Activated CD4-positive, alpha-beta T cell treated with anti-CD3 and anti-CD28 coated beads, Interleukin-2, amount 50 U/mL, for 24 hours (primary cell): ENCODE measurements at regions not wholly inside any gene's neighbourhood (a gene's known extent, or its start where the extent isn't known, plus 50 kb on each side); places are given as distances from the start of the nearest gene placed in this dataset.

Experiments
- DNase-seq, 2 donors: peaks; one replicate each; pipeline ENCODE4 v3.0.0-alpha.2; 2020; ENCODE audit warnings: low read depth in 1 of 2, low spot score in 1 of 2

DNA sequence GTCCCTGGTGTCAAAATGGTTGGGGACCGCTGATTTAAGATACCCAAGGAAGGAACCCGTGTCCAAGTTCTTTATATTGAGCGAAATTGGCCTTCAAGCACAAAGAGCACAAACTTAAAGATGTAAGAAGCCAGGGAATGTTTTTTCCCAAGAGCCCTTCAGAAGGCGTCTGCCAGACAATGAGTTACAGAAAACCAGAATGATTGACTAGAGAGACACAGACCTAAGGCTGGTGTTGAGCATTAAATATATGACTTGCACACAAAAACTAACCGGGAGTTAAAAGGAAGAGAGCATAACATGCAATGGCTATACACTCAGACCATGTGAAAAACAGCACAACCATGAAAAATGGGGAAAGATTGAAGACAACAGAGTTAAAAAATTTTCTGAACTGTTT, 157.5 kb upstream of the FAM9B start:
- no peak for DNase-seq

DNA sequence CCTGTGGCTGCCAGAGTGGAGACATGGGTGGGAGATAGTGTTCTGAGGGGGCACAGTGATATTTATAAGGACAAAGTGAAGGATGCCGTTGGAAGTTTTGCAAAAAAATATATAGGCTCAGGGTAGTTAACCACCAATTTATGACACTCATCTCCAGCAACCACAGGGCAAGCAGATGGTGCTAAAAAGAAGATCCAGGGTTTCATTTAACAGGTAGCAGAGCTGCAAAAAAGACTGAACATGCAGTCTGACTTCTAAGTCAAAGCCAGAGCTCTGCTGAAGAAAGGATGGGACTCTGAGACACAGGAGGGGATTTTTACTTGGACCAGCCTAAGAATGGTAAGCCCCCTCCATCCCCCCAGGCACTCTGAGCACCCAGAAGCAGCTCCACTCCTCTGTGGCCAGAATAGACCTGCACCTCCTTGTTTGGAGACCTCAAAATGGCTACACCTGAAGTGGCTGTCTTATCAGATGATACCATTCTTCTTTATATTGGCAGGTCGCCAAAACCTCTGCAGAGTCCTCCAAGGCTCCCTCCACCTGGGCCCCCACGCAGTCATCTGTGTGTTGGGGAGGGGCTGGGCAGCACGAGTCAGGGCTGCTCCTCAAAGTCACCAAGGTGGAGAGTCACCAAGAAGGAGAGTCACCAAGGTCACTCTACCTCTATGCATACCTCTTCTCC, 161.4 kb upstream of the FAM9B start:
- DNase-seq, result no peak

DNA sequence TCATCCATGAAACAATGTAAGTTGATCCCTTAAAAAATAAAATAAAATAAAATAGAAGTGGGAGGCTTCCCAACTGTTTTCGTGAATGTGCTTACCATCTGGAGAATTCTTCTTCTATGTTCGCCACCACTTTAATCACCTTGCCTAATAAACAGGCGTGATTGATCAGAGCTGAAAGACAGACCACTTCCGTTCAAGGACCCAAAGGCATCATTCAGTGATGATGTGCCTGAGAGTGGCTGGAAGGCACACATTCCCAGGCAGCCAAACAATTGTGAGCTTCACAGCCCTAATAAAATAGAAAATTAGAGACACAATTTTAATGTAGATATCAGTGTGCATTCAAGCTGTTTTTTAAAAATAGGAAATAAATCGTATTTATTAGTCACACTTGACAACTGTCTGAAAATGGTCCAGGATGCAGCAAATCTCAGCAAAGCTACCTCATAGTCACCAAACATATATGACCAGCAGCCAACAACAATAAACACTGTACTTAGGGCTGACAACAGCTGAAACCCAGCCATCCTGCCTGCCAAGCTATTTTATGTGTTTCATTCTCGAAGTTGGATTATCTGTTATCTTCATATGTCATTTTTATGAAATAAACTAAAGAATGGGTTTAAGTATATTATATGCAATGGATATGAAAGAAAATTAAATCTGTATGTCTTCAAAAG, 163.2 kb upstream of the FAM9B start:
- no peak for DNase-seq

DNA sequence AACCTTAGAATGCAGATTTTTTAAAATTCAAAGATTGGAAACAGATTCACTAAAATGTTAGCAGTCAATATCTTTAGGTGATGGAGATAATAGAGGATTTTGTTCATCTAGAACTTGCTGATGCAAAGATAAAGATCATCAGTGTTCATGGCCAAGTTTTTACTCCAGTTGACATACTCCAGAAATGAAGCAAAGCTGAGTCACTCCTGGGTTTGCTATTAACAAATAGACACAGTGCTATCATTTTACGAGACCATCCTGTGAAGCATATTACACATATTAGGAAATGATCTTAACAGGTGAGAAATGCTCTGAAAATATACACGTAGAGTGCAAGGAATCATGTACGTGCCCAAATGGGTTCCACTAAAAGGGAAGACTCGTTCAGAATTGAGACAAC, 170.6 kb upstream of the FAM9B start:
- no peak for DNase-seq

DNA sequence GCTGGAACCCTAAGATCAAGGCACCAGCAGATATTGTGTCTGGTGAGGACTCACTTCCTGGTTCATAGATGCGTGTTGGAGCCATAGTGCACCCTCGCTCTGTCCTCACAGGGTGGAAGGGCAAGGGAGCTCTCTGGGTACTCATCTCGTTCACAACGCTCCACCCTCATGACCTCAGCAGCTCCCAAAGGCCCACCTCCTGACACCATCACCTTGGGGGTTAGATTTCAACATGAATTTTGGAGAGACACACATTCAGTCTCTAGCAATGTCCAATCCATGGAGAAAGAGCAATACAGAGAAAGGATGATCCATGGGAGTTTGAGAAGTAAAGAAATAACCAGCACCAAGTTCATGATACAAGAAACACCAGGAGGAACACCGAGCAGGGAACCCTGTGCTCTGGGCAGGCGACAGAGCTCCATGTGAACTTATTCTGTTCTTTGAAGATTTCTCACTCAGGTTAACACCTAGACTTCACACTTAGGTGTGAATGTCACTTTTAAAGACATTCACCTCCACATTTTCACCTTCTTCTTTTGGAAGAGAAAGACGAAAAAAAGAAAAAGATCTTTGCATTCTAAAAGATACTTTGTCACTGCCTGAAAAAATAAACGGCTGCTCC, 171.8 kb upstream of the FAM9B start:
- no peak for DNase-seq

DNA sequence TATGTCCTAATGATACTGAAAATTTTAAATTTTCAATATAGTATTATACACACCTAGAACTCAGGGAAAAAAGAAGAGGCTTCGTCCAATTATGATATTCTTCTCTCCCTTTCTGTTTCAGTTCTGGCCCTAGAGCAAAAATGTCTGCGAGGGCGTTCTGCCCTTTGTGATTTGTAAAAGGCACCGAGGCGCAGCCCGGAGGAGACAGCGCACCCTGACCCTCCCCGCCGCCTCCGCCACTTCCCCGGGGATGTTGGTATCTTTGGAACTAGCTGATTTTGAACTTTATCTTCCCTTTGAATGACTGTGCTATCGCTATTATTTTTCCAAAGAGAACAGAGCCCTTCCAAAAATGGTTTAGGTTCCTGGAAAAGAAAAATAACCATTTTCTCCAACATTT, 173.2 kb upstream of the FAM9B start:
- DNase-seq, result no peak

DNA sequence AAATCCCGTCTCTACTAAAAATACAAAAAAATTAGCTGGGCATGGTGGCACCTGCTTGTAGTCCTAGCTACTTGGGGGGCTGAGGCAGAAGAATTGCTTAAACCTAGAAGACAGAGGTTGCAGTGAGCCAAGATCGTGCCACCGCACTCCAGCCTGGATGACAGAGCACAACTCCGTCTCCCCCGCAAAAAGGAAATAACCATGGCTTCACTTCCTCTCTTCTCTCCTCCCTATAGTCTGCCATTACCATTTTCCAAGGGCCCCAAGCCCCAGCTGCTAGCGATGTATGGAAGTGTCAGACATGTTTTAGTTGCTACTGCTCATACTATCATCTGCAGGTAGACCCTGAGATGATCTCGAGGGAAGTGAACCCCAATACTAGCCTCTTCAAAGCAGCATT, 177.3 kb upstream of the FAM9B start:
- DNase-seq, result no peak

DNA sequence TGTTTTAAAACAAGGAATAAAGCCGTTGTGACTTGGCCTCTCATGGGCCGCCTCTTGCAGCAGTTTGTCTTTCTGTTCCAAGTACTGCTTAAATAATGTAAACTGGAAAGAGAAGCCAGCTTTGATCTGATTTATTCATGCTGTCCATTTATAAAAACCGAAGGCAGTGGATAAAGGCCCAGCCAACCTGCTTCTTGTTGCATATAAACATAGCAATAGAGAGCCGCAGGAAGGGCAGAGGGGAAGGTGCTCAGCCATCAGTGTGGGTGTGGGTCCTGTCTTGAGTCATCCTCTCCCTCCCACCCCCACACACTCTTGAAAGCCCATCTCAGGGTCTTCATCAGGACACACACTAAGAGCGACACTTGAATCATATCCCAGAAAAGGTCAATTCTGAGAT, 187.9 kb upstream of the FAM9B start:
- no peak for DNase-seq

DNA sequence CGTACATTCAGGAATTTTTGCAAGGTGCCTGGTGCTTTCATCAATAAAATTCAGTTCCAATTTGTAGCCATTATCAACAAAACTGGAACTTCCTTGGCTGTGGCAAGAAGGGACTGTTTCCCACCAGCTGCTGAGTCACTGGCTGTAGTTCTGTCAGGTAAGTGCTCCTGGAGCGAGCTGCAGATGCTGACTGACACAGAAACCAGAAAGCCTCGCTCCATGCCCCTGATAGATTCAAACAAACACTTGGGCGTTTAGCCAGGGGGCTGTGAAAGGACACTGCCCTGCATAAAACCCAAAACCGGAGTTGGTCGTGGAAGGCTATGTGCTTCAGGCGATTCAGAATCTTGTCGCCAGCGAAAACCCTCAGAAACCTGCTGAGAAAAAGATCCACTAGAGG, 188.4 kb upstream of the FAM9B start:
- DNase-seq, result no peak

DNA sequence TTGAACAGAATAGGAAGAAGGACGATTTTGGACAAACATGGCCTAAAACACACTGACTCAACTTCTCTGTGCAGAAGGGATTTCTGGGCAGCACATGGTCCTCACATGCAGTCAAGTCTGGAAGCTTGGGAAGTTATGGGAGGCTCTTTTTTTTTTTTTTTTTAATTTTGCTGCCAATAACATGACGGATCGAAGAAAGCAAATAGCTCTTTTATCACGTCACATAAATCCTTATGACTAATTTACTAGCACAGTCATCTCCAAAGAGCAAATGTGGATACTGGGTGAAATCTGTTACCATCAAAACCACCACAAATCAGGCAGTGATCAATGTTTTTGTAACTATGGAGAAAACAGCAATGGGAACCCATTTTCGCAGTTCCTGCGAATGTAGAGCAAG, 193.3 kb upstream of the FAM9B start:
- DNase-seq, result no peak

DNA sequence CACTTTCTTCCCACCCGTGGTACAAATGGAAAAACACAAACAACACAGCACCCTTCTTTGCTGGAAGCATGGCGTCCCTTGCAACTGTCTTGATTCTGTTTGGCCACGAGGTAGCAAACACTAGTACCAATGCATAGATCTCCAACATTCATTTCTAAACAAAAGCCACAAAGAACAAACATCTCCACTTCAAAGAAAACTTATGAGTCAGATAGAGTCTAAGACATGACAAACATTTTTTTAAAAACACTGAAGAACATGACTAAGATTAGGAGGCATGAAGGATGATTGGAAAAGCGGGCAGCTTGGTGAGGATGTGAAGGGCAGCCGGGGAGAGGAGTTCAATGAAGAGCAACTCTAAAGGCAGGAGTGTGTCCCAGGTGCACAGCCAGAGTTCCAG, 197.6 kb upstream of the FAM9B start:
- DNase-seq, result no peak

DNA sequence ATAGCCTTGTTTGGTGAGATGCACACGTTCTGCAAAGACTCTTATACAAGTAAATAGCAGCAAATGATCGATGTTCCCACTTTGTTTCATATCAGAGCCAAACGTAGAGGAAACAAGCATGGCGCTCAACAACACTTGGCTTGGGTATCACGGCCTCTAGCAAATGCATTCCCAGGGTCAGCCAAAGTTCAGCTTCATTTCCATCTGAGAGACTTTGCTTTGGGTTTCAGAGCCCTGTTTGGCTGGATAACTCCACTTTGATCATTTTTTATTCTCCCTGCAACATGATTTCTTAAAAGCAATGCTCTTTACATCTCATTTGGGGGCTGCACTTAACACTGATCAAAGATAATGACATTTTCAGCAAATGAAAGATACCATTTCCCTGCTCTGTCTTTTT, 199.2 kb upstream of the FAM9B start:
- no peak for DNase-seq

DNA sequence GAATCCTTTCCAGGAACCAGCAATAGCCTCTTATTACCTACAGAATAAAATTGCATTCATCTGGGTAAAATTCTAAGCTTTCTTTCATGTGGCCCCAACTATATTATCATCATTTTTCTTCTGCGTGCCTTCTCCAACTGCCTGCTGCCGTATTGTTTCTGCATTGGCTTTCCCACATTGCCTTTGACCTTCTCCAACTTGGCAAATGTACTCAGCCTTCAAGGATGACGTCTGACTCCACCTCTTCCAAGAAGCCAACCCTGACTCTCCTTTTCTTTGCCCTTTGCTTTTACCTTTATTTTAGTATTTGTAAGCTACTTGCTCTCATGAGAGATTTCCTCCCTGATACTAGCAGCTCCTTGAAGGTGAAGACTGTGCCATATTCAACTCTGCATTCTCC, 200.4 kb upstream of the FAM9B start:
- no peak for DNase-seq

DNA sequence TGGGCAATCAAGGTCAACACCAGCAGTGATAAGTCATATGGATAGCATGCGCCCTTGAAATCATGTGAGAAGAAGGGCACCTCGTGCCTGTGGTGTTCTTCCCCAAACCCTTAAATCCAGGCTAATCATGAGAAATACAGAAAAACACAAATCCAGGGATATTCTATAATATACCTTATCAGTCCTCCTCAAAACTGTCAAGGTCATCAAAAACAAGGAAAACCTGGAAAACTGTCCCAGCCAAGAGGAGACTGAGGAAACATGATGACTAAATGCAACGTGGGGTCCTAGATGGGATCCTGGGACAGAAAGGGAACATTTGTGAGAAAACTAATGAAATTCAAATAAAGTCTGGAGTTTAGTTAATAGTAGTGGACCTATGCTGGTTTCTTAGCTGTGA, 201.8 kb upstream of the FAM9B start:
- no peak for DNase-seq

DNA sequence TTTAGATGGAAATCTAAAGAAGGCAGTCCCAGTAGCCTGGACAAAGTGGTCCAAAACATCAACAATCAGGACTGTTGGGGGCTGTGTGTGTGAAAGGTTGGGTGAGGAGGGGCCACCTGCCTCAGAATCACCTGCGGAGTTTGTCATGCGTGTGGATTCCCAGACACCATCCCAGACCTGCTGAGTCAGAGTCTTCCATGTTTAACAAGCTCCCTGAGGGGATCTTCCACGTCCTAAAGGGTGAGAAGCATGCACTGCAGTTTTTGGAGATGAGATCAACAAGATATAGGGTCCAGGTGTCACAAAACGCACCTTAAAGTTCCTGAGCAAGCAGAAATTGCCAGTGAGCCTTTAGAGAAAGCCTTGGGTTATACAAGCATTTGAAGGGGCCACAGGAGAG, 207.0 kb upstream of the FAM9B start:
- no peak for DNase-seq

DNA sequence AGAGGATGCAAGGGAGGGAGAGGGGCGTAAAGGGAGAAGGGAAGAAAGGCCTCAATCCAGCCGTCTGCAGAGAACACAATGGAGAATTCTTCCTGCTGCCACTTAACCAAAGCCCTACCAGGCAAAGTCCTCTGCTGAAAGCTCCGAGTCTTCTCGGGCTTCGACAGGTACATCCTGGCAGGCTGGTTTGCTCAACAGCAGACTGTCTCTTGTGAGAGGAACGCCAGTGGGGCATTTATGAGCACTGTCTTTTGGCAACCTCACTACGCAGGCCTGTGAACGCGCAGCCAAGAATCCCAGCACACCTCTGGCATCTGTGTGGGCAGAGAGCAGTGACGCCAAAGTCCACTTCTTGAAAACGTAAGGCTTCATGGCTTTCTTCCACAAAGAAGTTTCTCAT, 207.5 kb upstream of the FAM9B start:
- no peak for DNase-seq

DNA sequence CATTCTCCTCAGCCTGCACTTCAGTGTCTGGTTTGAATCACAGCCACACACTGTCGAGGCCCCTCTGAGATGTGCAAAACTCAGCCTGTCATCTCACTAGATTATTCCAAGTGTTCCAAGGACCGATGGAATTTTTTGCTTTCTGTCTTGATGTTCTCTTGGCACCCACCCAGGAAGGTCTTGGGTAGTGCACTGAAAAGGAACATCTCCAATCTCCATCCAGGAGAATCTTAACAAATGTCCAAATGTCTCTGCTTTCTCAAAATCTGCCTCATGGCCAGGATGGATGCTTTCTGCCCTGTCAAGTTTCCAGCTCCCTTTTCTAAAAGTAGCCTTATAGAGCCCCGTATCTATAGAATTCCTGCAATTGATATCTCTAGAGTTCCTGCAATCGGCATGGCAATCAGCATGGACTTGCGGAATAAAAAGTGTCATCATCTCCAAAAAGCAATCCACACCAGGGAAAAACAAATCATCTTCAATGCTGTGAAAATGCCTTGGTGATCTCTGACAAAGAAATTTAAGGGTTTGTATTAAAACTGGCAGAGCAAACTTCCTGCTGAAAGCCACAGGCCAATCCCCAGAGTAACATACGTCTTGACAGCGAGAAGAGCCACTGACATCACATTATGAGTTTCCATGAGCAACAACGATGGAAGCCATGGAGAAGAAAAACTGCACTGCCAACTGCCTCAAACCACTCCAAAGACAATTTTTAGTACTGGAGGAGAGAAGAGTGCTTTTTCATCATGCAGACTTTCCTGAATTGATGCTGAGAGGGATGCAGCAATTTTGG, 215.3 kb upstream of the FAM9B start:
- no peak for DNase-seq

DNA sequence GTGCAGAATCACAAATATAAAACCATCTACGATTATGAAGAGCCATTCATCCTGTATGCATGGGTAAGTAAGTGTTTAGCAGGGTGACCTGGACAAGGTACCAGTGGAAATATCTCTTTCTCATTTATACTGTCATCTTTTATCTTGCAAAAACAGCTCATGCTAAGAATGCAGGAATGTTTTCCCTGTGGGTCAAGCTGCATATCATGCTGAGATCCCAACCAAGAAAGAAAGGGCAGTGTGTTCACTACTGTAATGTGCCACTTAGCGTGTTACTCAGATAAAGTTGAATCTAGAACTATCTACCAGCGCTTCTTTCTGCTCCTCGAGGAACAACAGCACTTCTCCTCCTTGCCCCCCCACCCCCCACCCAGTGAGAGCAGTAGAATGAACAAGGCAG, 212.7 kb upstream of the TBL1X start:
- no peak for DNase-seq

DNA sequence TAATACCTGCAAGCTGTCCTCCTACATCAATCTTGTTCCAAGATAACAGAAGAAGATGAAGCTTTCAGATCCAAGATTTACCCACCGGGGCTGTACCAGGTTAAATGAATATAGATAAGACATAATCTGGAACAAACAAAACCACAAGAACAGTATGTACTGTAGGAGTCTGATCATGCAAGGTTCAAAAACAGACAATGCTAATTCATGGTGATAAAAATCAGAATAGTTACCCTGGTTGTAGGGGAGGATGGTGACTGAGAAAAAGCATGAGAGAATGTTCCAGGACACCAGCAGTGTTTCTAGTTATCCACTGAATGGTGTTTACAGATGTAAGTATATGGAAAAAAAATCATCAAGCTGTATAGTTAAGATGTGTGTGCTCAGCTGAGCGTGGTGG, 211.6 kb upstream of the TBL1X start:
- DNase-seq, result no peak

DNA sequence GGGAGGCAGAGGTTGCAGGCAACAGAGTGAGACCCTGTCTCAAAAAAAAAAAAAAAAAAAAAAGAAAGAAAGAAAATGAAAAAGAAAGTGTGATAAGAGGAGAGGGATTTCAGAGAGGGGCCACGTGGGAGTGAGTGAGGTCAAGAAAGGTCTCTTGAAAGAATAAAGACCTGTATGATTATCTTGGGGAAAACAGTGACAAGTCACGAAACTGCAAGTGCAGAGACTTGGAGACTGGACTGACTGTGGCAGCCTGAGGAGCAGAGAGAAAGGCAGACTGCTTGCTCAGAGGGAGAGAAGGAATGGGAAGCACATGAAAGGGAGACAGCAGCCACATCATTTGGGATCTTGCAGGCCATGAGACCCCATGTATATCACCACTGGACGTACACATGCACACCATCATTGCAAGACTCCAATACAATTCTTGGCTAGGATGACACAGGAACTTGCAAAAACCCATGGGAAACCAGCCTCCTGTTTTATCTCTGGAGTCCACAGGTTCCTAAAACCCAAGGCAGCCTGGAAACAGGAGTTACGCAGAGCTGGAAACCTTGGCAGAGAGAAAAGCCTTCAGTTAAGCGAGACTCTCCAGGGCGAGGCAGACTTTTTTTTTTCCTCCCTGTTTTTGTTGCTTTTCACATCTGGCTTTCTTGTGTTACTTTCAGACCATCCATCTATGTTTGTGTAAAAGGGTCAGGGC, 207.0 kb upstream of the TBL1X start:
- no peak for DNase-seq

DNA sequence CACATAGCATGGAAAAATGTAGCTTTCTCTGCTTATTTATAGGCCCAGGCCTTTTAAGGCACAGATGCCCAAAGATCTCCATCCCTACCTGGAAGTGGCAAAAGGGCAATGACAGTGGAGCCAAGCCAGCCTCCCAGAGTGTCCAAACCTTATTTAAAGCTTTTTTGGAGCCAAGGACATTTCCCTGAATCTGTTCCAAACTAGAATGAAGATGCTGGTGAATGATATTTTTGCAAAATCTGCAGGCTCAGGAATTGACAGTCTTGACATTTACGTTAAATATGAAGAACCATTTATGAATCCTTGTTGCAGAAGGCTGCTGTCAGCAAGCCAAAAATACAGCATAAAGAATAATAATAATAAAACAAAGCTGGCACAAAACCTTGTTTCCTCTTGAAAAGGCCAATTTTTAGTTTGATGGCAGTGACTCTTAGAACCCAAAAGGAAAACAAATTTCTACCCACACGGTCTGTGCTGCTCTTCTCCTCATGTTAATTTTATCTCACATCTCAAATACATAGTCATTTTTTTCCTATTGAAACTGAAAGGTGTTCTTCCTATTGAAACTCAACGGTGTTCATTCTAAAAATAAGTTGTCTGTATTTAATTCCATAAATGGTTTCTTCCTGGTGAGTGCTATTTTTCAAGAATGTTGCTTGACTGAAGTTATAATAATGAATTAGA, 206.3 kb upstream of the TBL1X start:
- no peak for DNase-seq
